Left ventricle myocardium inferior (tissue), 1 donor: ENCODE measurements at regions not wholly inside any gene's neighbourhood (a gene's known extent, or its start where the extent isn't known, plus 50 kb on each side); places are given as distances from the start of the nearest gene placed in this dataset.
A peak's percentile ranks its signal among the peaks of the same experiment; 100 is the strongest.

Experiments used
- DNase-seq: peaks from one replicate; pipeline ENCODE4 v3.0.0-alpha.2; 2020
- H3K27ac ChIP-seq: fragments of 200-600 bp; replicated peaks from 2 replicates; pipeline ENCODE4 v1.8.0; 2021
- H3K27me3 ChIP-seq: fragments of 200-600 bp; 2 replicates; pipeline ENCODE4 v1.8.0; 2021; ENCODE audit warnings: low read depth
- H3K36me3 ChIP-seq: fragments of 200-600 bp; 2 replicates; pipeline ENCODE4 v1.8.0; 2021
- H3K4me1 ChIP-seq: fragments of 200-600 bp; 2 replicates; pipeline ENCODE4 v1.8.0; 2021
- H3K4me3 ChIP-seq: fragments of 200-600 bp; 2 replicates; pipeline ENCODE4 v1.8.0; 2021; ENCODE audit warnings: mild to moderate bottlenecking, moderate library complexity
- H3K9me3 ChIP-seq: fragments of 200-600 bp; replicated peaks from 2 replicates; pipeline ENCODE4 v1.8.0; 2021
- CTCF ChIP-seq: fragments of 200-600 bp; IDR thresholded peaks from 2 replicates; pipeline ENCODE4 v1.8.0; 2021; ENCODE audit warnings: antibody characterized with exemption, mild to moderate bottlenecking, borderline replicate concordance
- intact Hi-C: fragments of 100-400 bp; cut with micrococcal nuclease; formaldehyde crosslinking; loops from one replicate; pipeline ENCODE4 v1.11.0; 2022
- donor health status: DM: no; HTN: yes; CAD: no; lungs with severe emphysema.

- peak; percentile 64 for TF ChIP-seq CTCF
- intact Hi-C loops, result no loop called here
- DNase-seq, result no peak
Measured at GRCh38 chr7:36021367-36021766, 131.7 kb upstream of the EEPD1 start.

DNA sequence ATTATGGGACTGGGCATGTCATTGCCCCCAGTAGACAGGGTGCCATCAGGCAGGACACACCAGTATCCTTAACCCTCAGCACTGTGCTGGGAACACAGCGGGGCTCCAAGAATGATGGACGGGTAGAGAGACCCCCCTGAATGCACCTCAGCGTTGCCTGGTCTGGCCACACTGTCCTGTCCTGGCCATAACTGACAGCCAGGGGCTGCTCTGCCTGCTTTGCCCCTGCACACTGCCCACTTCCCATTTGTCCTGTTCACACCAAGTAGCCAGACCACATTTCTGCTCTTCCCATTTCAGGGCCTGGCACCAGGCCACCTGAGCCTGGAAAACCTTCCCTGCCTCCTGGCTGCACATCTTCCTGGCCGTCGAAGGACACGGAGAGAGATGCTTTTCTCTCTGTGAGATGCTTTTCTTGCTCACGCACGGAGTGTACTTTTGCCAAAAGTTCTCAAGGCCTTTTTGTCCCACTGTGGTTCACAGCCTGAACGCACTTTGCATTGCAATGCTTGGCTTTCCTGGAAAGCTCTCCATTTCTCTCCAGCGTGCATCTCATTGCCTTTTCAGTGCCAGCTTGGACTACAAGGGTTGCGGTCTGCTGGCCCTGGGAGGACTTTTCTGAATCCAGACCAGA is 131.0 kb upstream of the EEPD1 start:
- no peaks in the 10 kb centered on the region for H3K9me3 ChIP-seq
- TF ChIP-seq CTCF, result no peak
- H3K4me3 ChIP-seq, result no peak overlapping the region
- H3K27ac ChIP-seq, result no peak overlapping the region
- no peaks in the 10 kb centered on the region for H3K27me3 ChIP-seq
- H3K36me3 ChIP-seq, result no peaks in the 10 kb centered on the region
- intact Hi-C loops, result no loop called here
- DNase-seq, result no peak
- peaks cover 12% of the 10 kb centered on the region for H3K4me1 ChIP-seq

More at GRCh38 chr7:36021367-36021766, 131.7 kb upstream of the EEPD1 start:
- Histone ChIP-seq H3K4me1 (peaks cover 12% of the 10 kb centered on the region), H3K27ac (no peak overlapping the region), H3K9me3 (no peaks in the 10 kb centered on the region), H3K27me3 (no peaks in the 10 kb centered on the region), H3K4me3 (no peak overlapping the region), H3K36me3 (no peaks in the 10 kb centered on the region)

DNA sequence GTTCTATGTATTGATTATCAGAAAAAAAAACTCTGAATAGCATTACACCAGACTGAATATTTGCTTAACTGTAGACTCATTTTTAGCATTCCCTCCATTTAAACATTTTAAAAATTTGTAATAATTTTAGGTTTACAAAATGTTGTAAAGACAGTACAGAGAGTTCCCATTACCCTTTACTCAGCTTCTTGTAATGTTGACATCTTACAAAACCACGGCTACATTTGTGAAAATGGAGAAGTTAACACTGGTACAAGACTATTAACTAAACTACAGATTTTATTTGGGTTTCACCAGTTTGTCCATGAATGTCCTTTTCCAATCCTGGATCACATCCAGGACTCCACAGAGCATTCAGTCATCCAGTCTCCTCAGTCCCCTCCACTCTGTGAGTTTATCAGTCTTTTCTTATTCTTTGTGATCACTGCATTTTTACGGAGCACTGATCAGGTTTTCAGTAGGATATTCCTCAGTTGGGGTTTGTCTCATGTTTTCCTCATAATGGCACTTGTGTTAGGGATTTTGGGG is 130.0 kb upstream of the EEPD1 start:
- Histone ChIP-seq H3K27me3 (no peaks in the 10 kb centered on the region), H3K27ac (no peak overlapping the region), H3K4me1 (peaks cover 12% of the 10 kb centered on the region), H3K36me3 (no peaks in the 10 kb centered on the region), H3K9me3 (no peaks in the 10 kb centered on the region), H3K4me3 (no peak overlapping the region)
- DNase-seq, result no peak
- intact Hi-C loops, result no loop called here
- no peak for TF ChIP-seq CTCF

DNA sequence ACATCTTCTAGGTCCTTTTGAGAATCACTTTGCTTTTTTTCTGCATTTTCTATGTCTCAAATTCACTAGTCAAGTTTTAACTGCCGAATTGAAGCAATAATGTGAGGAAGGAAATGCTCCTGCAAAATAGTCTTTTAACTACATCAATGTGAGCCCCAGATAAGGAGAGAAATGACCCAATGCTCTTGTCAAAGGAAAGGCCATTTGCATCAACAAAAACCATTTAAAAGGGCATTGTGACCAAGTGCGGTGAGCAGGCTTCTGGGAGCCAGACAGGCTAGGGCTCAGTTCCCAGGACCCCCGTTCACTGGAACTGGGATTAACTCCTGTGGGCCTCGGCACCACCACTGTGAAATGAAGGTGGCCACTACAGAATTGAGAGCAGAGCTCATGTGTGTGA is 127.9 kb upstream of the EEPD1 start:
- H3K4me3 ChIP-seq, result no peak overlapping the region
- peaks cover 15% of the 10 kb centered on the region for H3K4me1 ChIP-seq
- H3K36me3 ChIP-seq, result no peaks in the 10 kb centered on the region
- intact Hi-C loops, result no loop called here
- no peak for TF ChIP-seq CTCF
- H3K9me3 ChIP-seq, result no peaks in the 10 kb centered on the region
- DNase-seq, result no peak
- H3K27ac ChIP-seq, result no peak overlapping the region
- H3K27me3 ChIP-seq, result no peaks in the 10 kb centered on the region

DNA sequence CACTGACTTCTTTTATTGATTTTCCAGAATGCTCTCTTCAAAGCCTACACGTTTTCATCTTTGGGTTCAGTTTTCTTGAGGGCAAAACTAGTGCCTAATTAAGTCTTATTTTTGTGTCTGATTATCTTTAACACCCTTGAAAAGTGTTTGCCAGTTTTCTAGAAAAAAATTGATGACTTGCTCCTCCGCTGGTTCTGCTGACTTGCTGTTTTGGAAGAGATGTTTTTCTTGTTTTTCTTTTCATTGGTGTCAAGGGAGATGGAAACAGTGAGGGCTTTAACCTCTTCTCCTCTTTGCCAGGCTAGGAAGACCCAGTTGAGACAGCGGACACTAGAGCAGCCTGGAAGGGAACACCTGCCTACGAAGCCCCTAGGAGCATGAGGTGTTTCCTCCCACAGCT is 123.7 kb upstream of the EEPD1 start:
- Histone ChIP-seq H3K4me3 (no peak overlapping the region), H3K9me3 (no peaks in the 10 kb centered on the region), H3K27me3 (no peaks in the 10 kb centered on the region), H3K27ac (no peak overlapping the region), H3K4me1 (peaks cover 4% of the 10 kb centered on the region), H3K36me3 (no peaks in the 10 kb centered on the region)
- intact Hi-C loops, result no loop called here
- DNase-seq, result no peak
- TF ChIP-seq CTCF, result no peak
